HCT116 (cell line): ENCODE measurements at regions not wholly inside any gene's neighbourhood (a gene's known extent, or its start where the extent isn't known, plus 50 kb on each side); places are given as distances from the start of the nearest gene placed in this dataset.

Experiments used
- ATAC-seq: fragments of 200-7000 bp; cut with Tn5 transposase; 2 replicates; pipeline ENCODE4 v1.9.1; 2020; ENCODE audit warnings: mild to moderate bottlenecking, moderate library complexity
- BruUV-seq: library from RNA; stranded (reverse); fragments of 400-500 nt; replicated peaks from 2 replicates; lab custom pipeline; 2021; lab: Mats Ljungman, UMichigan
- CTCF ChIA-PET: fragments of 300-600 bp; sonication (Branson Sonifier 250); formaldehyde crosslinking; loops from one replicate; lab custom pipeline; 2021; ENCODE audit warnings: antibody characterized with exemption; lab: Charles Lee
- POLR2A ChIA-PET: fragments of 300-600, 350-600 bp; sonication (Branson Sonifier 250); formaldehyde crosslinking; loops from one replicate; lab custom pipeline; 2021; ENCODE audit warnings: antibody characterized with exemption; lab: Charles Lee
- RAD21 ChIA-PET, 2 experiments: fragments of 300-600 bp; sonication (Branson Sonifier 250); formaldehyde crosslinking; loops; one replicate each; lab custom pipeline; 2023; ENCODE audit warnings: low total read pairs in 2 of 2; ENCODE audit not compliant: uncharacterized antibody in 2 of 2, unreplicated experiment in 2 of 2, low non-redundant PET in 1 of 2; lab: Charles Lee
- DNase-seq: peaks from one replicate; pipeline ENCODE4 v3.0.0-alpha.2; 2010; ENCODE audit warnings: low read depth, low spot score
- H2AFZ ChIP-seq: fragments of 200-600 bp; shearing (Covaris generic), sonication (generic); 2 replicates; pipeline ENCODE4 v1.6.1; 2017; ENCODE audit warnings: low read depth, mixed run types, mixed read lengths, antibody characterized with exemption, low read length; ENCODE audit not compliant: poor library complexity, severe bottlenecking
- H3K27ac ChIP-seq: 2 replicates; pipeline ENCODE4 v1.5.1; 2012; ENCODE audit warnings: low read depth, low read length
- H3K27me3 ChIP-seq: fragments of 200-600 bp; sonication (generic); 2 replicates; pipeline ENCODE4 v1.6.1; 2016; ENCODE audit warnings: mixed run types, low read length, mixed read lengths; ENCODE audit not compliant: insufficient read depth
- H3K36me3 ChIP-seq, 2 experiments: fragments of 200-500 bp in 1 of 2; fragments of 200-600 bp in 1 of 2; sonication (Bioruptor generic) in 1 of 2; sonication (generic) in 1 of 2; 2 replicates each; pipeline versions ENCODE4 v1.5.1 to v1.6.1; 2014 to 2016; ENCODE audit warnings: low read length in 2 of 2, inconsistent platforms in 1 of 2, mixed read lengths in 1 of 2, mixed run types in 1 of 2; ENCODE audit not compliant: insufficient read depth in 2 of 2, control insufficient read depth in 1 of 2
- H3K4me1 ChIP-seq, 2 experiments: fragments of 200-600 bp in 1 of 2; sonication (generic) in 1 of 2; 2 replicates each; pipeline versions ENCODE4 v1.5.1 to v1.6.1; 2012 to 2017; ENCODE audit warnings: low read length in 2 of 2, inconsistent platforms in 1 of 2, mild to moderate bottlenecking in 1 of 2, mixed read lengths in 1 of 2, mixed run types in 1 of 2, moderate library complexity in 1 of 2; ENCODE audit not compliant: insufficient read depth in 2 of 2, control insufficient read depth in 1 of 2
- H3K4me2 ChIP-seq: fragments of 200-600 bp; sonication (generic); 2 replicates; pipeline ENCODE4 v1.6.1; 2017; ENCODE audit warnings: mixed run types, low read length, mixed read lengths
- H3K4me3 ChIP-seq, 2 experiments: fragments of 200-600 bp in 1 of 2; sonication (generic) in 1 of 2; replicated peaks in 1 of 2; 2 replicates each; pipeline ENCODE4 v1.5.1; 2011 to 2016; ENCODE audit warnings: low read length in 2 of 2, control low read depth in 1 of 2, low read depth in 1 of 2, mild to moderate bottlenecking in 1 of 2, mixed read lengths in 1 of 2, mixed run types in 1 of 2
- H3K79me2 ChIP-seq: fragments of 200-600 bp; sonication (generic); 2 replicates; pipeline ENCODE4 v1.6.1; 2017; ENCODE audit warnings: mild to moderate bottlenecking, mixed run types, low read length, moderate library complexity, mixed read lengths; ENCODE audit not compliant: insufficient read depth
- H3K9ac ChIP-seq: fragments of 200-600 bp; sonication (generic); 2 replicates; pipeline ENCODE4 v1.6.1; 2016; ENCODE audit warnings: low read length, mixed read lengths
- H3K9me2 ChIP-seq: fragments of 200-600 bp; sonication (generic), shearing (Covaris generic); 2 replicates; pipeline ENCODE4 v1.6.1; 2017; ENCODE audit warnings: mixed run types, mild to moderate bottlenecking, moderate library complexity; ENCODE audit not compliant: insufficient read depth
- H3K9me3 ChIP-seq, 2 experiments: fragments of 200-500 bp in 1 of 2; fragments of 200-600 bp in 1 of 2; sonication (Bioruptor generic) in 1 of 2; sonication (generic) in 1 of 2; 2 replicates each; pipeline ENCODE4 v1.6.1; 2014 to 2017; ENCODE audit warnings: low read length in 2 of 2, mixed read lengths in 2 of 2, inconsistent platforms in 1 of 2, low read depth in 1 of 2, mild to moderate bottlenecking in 1 of 2, mixed run types in 1 of 2, moderate library complexity in 1 of 2; ENCODE audit not compliant: control insufficient read depth in 1 of 2, insufficient read depth in 1 of 2
- H4K20me1 ChIP-seq: fragments of 200-600 bp; sonication (generic), shearing (Covaris generic); 2 replicates; pipeline ENCODE4 v1.6.1; 2017; ENCODE audit warnings: mixed run types, mild to moderate bottlenecking, moderate library complexity; ENCODE audit not compliant: insufficient read depth
- ATF3 ChIP-seq: IDR thresholded peaks from 2 replicates; pipeline ENCODE4 v1.6.1; 2012
- CTCF ChIP-seq, 3 experiments: fragments of 200-600 bp in 1 of 3; sonication (generic) in 1 of 3; IDR thresholded peaks in 2 of 3; conservative IDR thresholded peaks in 1 of 3; 2 replicates each; pipeline ENCODE4 v1.5.1; 2012 to 2017; ENCODE audit warnings: low read depth in 2 of 3, low read length in 2 of 3, antibody characterized with exemption in 1 of 3, borderline replicate concordance in 1 of 3, control low read depth in 1 of 3, mild to moderate bottlenecking in 1 of 3, mixed read lengths in 1 of 3, mixed run types in 1 of 3, moderate library complexity in 1 of 3; ENCODE audit not compliant: insufficient read depth in 1 of 3
- FOSL1 ChIP-seq: IDR thresholded peaks from 2 replicates; pipeline ENCODE4 v1.6.1; 2012; ENCODE audit warnings: low read depth
- JUND ChIP-seq: IDR thresholded peaks from 2 replicates; pipeline ENCODE4 v1.6.1; 2012
- POLR2AphosphoS5 ChIP-seq: IDR thresholded peaks from 2 replicates; pipeline ENCODE4 v1.6.1; 2011; ENCODE audit warnings: mild to moderate bottlenecking, low read depth, low read length, moderate library complexity
- RAD21 ChIP-seq: IDR thresholded peaks from 2 replicates; pipeline ENCODE4 v1.6.1; 2012; ENCODE audit warnings: low read depth, mild to moderate bottlenecking
- REST ChIP-seq: IDR thresholded peaks from 2 replicates; pipeline ENCODE4 v1.6.1; 2012; ENCODE audit warnings: low read depth
- SIN3A ChIP-seq: IDR thresholded peaks from 2 replicates; pipeline ENCODE4 v1.6.1; 2012; ENCODE audit warnings: low read depth
- SP1 ChIP-seq: IDR thresholded peaks from 2 replicates; pipeline ENCODE4 v1.6.1; 2012; ENCODE audit warnings: low read depth
- SRF ChIP-seq: IDR thresholded peaks from 2 replicates; pipeline ENCODE4 v1.6.1; 2012; ENCODE audit warnings: low read depth
- TCF7L2 ChIP-seq: IDR thresholded peaks from 2 replicates; pipeline ENCODE4 v1.7.0; 2011; ENCODE audit warnings: borderline replicate concordance, inconsistent platforms; ENCODE audit not compliant: insufficient read depth, insufficient read length; ENCODE audit errors: extremely low read depth
- YY1 ChIP-seq: IDR thresholded peaks from 2 replicates; pipeline ENCODE4 v1.6.1; 2011; ENCODE audit warnings: low read length, low read depth, moderate library complexity, mild to moderate bottlenecking; ENCODE audit not compliant: insufficient replicate concordance; ENCODE audit errors: extremely low read depth
- ZBTB33 ChIP-seq: IDR thresholded peaks from 2 replicates; pipeline ENCODE4 v1.6.1; 2011; ENCODE audit warnings: mild to moderate bottlenecking, low read length, moderate library complexity; ENCODE audit not compliant: insufficient replicate concordance; ENCODE audit errors: extremely low read depth
- ZNF274 ChIP-seq: fragments of 200-500 bp; sonication (Bioruptor generic); IDR thresholded peaks from 2 replicates; pipeline ENCODE4 v1.6.1; 2014; ENCODE audit warnings: mild to moderate bottlenecking, low read depth, low read length, inconsistent platforms
- intact Hi-C: fragments of 100-400 bp; cut with micrococcal nuclease; formaldehyde crosslinking; loops from 2 replicates; pipeline ENCODE4 v1.10.0; 2022

DNA sequence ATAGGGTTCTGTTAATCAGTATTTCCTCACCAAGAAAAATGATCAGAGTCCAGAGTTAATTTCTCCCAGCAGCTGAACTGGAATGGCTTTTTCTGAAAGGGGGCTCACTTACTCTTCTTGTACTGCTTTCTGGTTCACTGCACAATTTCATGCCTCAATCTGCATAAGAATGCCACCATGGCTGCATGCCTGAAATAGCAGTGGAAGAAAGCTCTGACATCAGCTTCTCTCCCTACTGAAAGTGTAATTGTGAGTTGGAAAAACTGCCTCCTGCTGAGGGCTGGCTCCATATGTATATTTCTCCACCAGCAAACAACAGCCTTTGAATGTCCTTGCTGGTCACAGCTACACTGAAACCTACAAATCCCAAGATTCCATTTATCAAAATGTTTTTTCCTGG lies 1027.2 kb upstream of the GJE1 start (continued):
- TF ChIP-seq ZBTB33: no peak
- TF ChIP-seq TCF7L2: no peak
- TF ChIP-seq YY1: no peak
- TF ChIP-seq CTCF (IDR thresholded peaks at IDR 0.05 in 2 of 3, conservative IDR thresholded peaks at IDR 0.05 in 1 of 3; ENCODE audit: borderline replicate concordance in 1 of 3, insufficient read depth in 1 of 3, low read depth in 2 of 3, low read length in 2 of 3): no peak

- no TSS peak for BruUV-seq
- H3K36me3 ChIP-seq: no peaks in the 10 kb centered on the region
- H3K4me3 ChIP-seq: no peak overlapping the region
- TF ChIP-seq FOSL1 (no peak), SIN3A (no peak), POLR2AphosphoS5 (no peak), SRF (no peak), SP1 (no peak), ZNF274 (no peak), JUND (no peak), RAD21 (no peak), REST (no peak), ATF3 (no peak), ZBTB33 (no peak), YY1 (no peak)
- no peaks in the 10 kb centered on the region for H3K9me3 ChIP-seq
- ATAC-seq: no peak
- RAD21 ChIA-PET: no interaction called here
- H3K9me2 ChIP-seq: no peaks in the 10 kb centered on the region
- peak overlapping the region; percentile 90 for H2AFZ ChIP-seq
- no peaks in the 10 kb centered on the region for H3K79me2 ChIP-seq
- intact Hi-C loops: no loop called here
- POLR2A ChIA-PET: no interaction called here
- H3K27ac ChIP-seq: no peak overlapping the region
- DNase-seq: peak; percentile 26
- H3K9ac ChIP-seq: no peak overlapping the region
- CTCF ChIA-PET: no interaction called here
- H3K4me1 ChIP-seq: peaks cover 0 to 13% of the 10 kb centered on the region in 2 experiments; a peak in 2 of 4 replicates
- no peaks in the 10 kb centered on the region for H3K27me3 ChIP-seq
- no peaks in the 10 kb centered on the region for H4K20me1 ChIP-seq
- no peak overlapping the region; the same call in 1 of the 2 replicates for H3K4me2 ChIP-seq
Measured at GRCh38 chr6:141103246-141103645, 1029.5 kb upstream of the GJE1 start.
